GM23338 (cell line): ENCODE measurements at regions not wholly inside any gene's neighbourhood (a gene's known extent, or its start where the extent isn't known, plus 50 kb on each side); places are given as distances from the start of the nearest gene placed in this dataset.

Experiments used
- ATAC-seq: fragments of 200-7000 bp; cut with Tn5 transposase; 3 replicates; pipeline ENCODE4 v1.9.1; 2020
- DNase-seq: peaks from one replicate; pipeline ENCODE4 v3.0.0-alpha.2; 2015; ENCODE audit warnings: low spot score
- H2AFZ ChIP-seq: fragments of 200-600 bp; sonication (generic); 2 replicates; pipeline ENCODE4 v1.8.0; 2016; ENCODE audit warnings: antibody characterized with exemption, mild to moderate bottlenecking, moderate library complexity
- H3F3A ChIP-seq: fragments of 200-600 bp; sonication (generic); replicated peaks from 2 replicates; pipeline ENCODE4 v1.8.0; 2017; ENCODE audit warnings: antibody characterized with exemption, mixed run types, low read depth
- H3K27ac ChIP-seq: fragments of 200-600 bp; sonication (generic); 2 replicates; pipeline ENCODE4 v1.6.1; 2016; ENCODE audit warnings: low read depth
- H3K27me3 ChIP-seq: fragments of 200-600 bp; sonication (generic); 2 replicates; pipeline ENCODE4 v1.8.0; 2016; ENCODE audit warnings: mild to moderate bottlenecking, mixed run types, moderate library complexity; ENCODE audit not compliant: insufficient read depth
- H3K36me3 ChIP-seq: fragments of 200-600 bp; sonication (generic); 2 replicates; pipeline ENCODE4 v1.8.0; 2016; ENCODE audit warnings: mild to moderate bottlenecking; ENCODE audit not compliant: insufficient read depth
- H3K4me1 ChIP-seq: fragments of 200-600 bp; sonication (generic); 2 replicates; pipeline ENCODE4 v1.8.0; 2016; ENCODE audit warnings: mild to moderate bottlenecking, moderate library complexity; ENCODE audit not compliant: insufficient read depth
- H3K4me2 ChIP-seq: fragments of 200-600 bp; sonication (generic); 2 replicates; pipeline ENCODE4 v1.7.1; 2017; ENCODE audit warnings: mixed run types
- H3K4me3 ChIP-seq: fragments of 200-600 bp; sonication (generic); 2 replicates; pipeline ENCODE4 v1.6.1; 2016; ENCODE audit warnings: mixed run types
- H3K79me2 ChIP-seq: fragments of 200-600 bp; sonication (generic); replicated peaks from 2 replicates; pipeline ENCODE4 v1.8.0; 2017; ENCODE audit warnings: mild to moderate bottlenecking; ENCODE audit not compliant: insufficient read depth
- H3K9me2 ChIP-seq: fragments of 200-600 bp; sonication (generic); 2 replicates; pipeline ENCODE4 v1.8.0; 2017; ENCODE audit not compliant: insufficient read depth
- H4K20me1 ChIP-seq: fragments of 200-600 bp; sonication (generic); replicated peaks from 2 replicates; pipeline ENCODE4 v1.8.0; 2017; ENCODE audit warnings: mild to moderate bottlenecking; ENCODE audit not compliant: insufficient read depth
- H3K27ac Mint-ChIP-seq: 2 replicates; pipeline ENCODE4 v1.8.0; 2020; ENCODE audit warnings: inconsistent platforms, mild to moderate bottlenecking, moderate library complexity, mixed read lengths
- H3K27me3 Mint-ChIP-seq: 3 replicates; pipeline ENCODE4 v1.8.0; 2022; ENCODE audit warnings: low read depth, mild to moderate bottlenecking, moderate library complexity, mixed read lengths, inconsistent platforms; ENCODE audit not compliant: insufficient read depth, poor library complexity
- H3K36me3 Mint-ChIP-seq: 3 replicates; pipeline ENCODE4 v1.8.0; 2021; ENCODE audit warnings: low read depth, mild to moderate bottlenecking, inconsistent platforms, moderate library complexity, mixed read lengths
- H3K4me1 Mint-ChIP-seq: 3 replicates; pipeline ENCODE4 v1.8.0; 2020; ENCODE audit warnings: mild to moderate bottlenecking, inconsistent platforms, mixed read lengths
- H3K4me3 Mint-ChIP-seq: 3 replicates; pipeline ENCODE4 v1.8.0; 2021; ENCODE audit warnings: moderate library complexity, mild to moderate bottlenecking, inconsistent platforms, mixed read lengths
- H3K9me3 Mint-ChIP-seq: 3 replicates; pipeline ENCODE4 v1.8.0; 2020; ENCODE audit warnings: moderate library complexity, mild to moderate bottlenecking, inconsistent platforms, mixed read lengths
- CREB1 ChIP-seq: fragments of 250-450 bp; sonication (Bioruptor Pico); IDR thresholded peaks from 2 replicates; pipeline ENCODE4 v1.5.0; 2020; ENCODE audit warnings: low read depth, mild to moderate bottlenecking, moderate library complexity
- EZH2 ChIP-seq: fragments of 200-600 bp; sonication (generic); IDR thresholded peaks from one replicate; pipeline ENCODE4 v1.8.0; 2017; ENCODE audit warnings: antibody characterized with exemption, mild to moderate bottlenecking, low read depth; ENCODE audit not compliant: unreplicated experiment
- EZH2phosphoT487 ChIP-seq: fragments of 200-600 bp; sonication (generic); IDR thresholded peaks from one replicate; pipeline ENCODE4 v1.8.1; 2018; ENCODE audit warnings: antibody characterized with exemption; ENCODE audit not compliant: unreplicated experiment
- JUNB ChIP-seq: IDR thresholded peaks from one replicate; pipeline ENCODE4 v1.6.1; 2016; ENCODE audit warnings: antibody characterized with exemption; ENCODE audit not compliant: unreplicated experiment
- NANOG ChIP-seq: IDR thresholded peaks from 2 replicates; pipeline ENCODE4 v1.6.1; 2016; ENCODE audit warnings: antibody characterized with exemption, borderline replicate concordance
- POLR2AphosphoS5 ChIP-seq: IDR thresholded peaks from 2 replicates; pipeline ENCODE4 v1.6.1; 2016; ENCODE audit warnings: antibody characterized with exemption, low read depth
- REST ChIP-seq: IDR thresholded peaks from one replicate; pipeline ENCODE4 v1.6.1; 2018; ENCODE audit warnings: antibody characterized with exemption; ENCODE audit not compliant: unreplicated experiment
- STAT1 ChIP-seq: IDR thresholded peaks from one replicate; pipeline ENCODE4 v1.6.1; 2016; ENCODE audit warnings: antibody characterized with exemption; ENCODE audit not compliant: unreplicated experiment
- ZNF114 ChIP-seq: fragments of 250-450 bp; sonication (Bioruptor Pico); IDR thresholded peaks from 2 replicates; pipeline ENCODE4 v1.5.0; 2020; ENCODE audit warnings: mild to moderate bottlenecking, moderate library complexity
- ZNF331 ChIP-seq: fragments of 250-450 bp; sonication (Bioruptor Pico); IDR thresholded peaks from 2 replicates; pipeline ENCODE4 v1.5.0; 2020; ENCODE audit warnings: low read depth, mild to moderate bottlenecking, moderate library complexity
- TF ChIP-seq, protein P1 (sequence below): fragments of 250-450 bp; sonication (Bioruptor Pico); IDR thresholded peaks from 2 replicates; pipeline ENCODE4 v1.5.0; 2020; ENCODE audit warnings: mild to moderate bottlenecking, moderate library complexity
- TF ChIP-seq, protein P2 (sequence below): IDR thresholded peaks from 2 replicates; pipeline ENCODE4 v1.6.1; 2016; ENCODE audit warnings: antibody characterized with exemption

DNA sequence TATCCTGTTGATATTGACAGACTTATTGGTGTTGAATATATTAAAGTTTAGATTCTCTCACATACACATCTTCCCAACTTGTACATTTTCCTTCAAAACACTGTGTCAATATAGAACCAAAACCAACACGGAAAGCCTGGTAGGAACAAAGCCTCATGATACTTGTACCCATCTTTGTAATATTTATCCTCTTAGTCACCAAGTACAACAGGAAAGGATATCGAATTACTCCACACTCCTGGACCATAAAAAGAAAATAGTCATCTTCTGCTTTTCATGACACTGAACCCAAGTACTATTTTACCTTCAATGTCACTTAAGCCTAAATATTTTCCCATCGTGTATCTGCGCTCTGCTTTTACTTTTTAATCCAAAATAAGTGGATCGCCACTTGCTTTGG, 702.9 kb upstream of the PCDH9 start:
- no peaks in the 10 kb centered on the region for H3K27me3 Mint-ChIP-seq
- DNase-seq (no peak), ATAC-seq (no peak)
- H3K9me3 Mint-ChIP-seq: no peaks in the 10 kb centered on the region
- H3K9me2 ChIP-seq: no peaks in the 10 kb centered on the region
- no peaks in the 10 kb centered on the region for H3K36me3 Mint-ChIP-seq
- no peaks in the 10 kb centered on the region for H3K27me3 ChIP-seq
- TF ChIP-seq ZNF114 (CRISPR knock-in tag): no peak
- no peak overlapping the region for H3K4me2 ChIP-seq
- no peaks in the 10 kb centered on the region for H3K4me1 ChIP-seq
- H3F3A ChIP-seq: no peaks in the 10 kb centered on the region
- no peak overlapping the region for H3K4me3 Mint-ChIP-seq
- no peaks in the 10 kb centered on the region for H3K4me1 Mint-ChIP-seq
- H3K4me3 ChIP-seq: no peak overlapping the region
- H4K20me1 ChIP-seq: no peaks in the 10 kb centered on the region
- H3K27ac Mint-ChIP-seq: no peak overlapping the region
- H3K79me2 ChIP-seq: no peaks in the 10 kb centered on the region
- no peaks in the 10 kb centered on the region for H3K36me3 ChIP-seq
- H2AFZ ChIP-seq: no peak overlapping the region
- no peak overlapping the region for H3K27ac ChIP-seq

DNA sequence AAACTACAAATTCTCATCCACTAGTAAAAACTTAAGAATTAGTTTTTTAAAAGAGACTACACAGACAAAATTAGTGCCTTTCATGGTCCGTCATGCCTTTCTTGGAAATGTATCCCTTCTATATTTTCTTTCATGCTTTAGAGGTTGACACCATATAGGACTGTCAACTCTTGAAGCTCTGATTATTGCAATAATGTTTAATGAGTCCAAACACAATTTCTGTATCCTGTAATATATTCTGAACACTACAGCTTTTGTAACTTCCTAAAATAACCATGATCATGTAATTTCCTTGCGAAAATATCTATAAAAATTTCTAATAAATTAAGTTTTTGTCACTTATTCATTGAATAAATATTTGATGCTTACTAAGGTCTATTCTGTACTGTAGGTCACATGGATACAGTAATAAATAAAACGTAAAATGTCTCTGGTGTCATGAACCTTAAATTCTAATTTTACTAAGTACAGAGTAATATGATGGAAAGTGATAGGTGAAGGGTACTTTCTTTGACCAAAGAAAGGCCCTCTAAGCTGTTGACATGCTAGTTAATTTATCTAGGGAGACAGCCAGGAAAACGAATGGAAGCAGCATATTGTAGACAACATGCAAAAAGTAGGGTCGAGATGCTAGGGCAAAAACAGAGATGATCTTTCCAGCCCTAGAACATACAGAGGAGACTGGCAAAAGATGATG, 687.3 kb upstream of the PCDH9 start:
- Histone ChIP-seq H3K27me3 (no peaks in the 10 kb centered on the region), H3K9me2 (no peaks in the 10 kb centered on the region), H3K4me2 (no peak overlapping the region), H4K20me1 (no peaks in the 10 kb centered on the region), H3K4me1 (no peaks in the 10 kb centered on the region), H3F3A (no peaks in the 10 kb centered on the region), H3K79me2 (no peaks in the 10 kb centered on the region), H3K4me3 (no peak overlapping the region), H3K27ac (no peak overlapping the region), H3K36me3 (no peaks in the 10 kb centered on the region), H2AFZ (no peak overlapping the region)
- DNase-seq (no peak), ATAC-seq (no peak)
- no peak overlapping the region for H3K27ac Mint-ChIP-seq
- peaks cover 13% of the 10 kb centered on the region; the same call in 2 of the 3 replicates for H3K9me3 Mint-ChIP-seq
- no peak overlapping the region for H3K4me3 Mint-ChIP-seq
- no peaks in the 10 kb centered on the region; the same call in 2 of the 3 replicates for H3K36me3 Mint-ChIP-seq
- peaks cover 2% of the 10 kb centered on the region for H3K27me3 Mint-ChIP-seq
- H3K4me1 Mint-ChIP-seq: no peaks in the 10 kb centered on the region
- TF ChIP-seq, protein P1, sequence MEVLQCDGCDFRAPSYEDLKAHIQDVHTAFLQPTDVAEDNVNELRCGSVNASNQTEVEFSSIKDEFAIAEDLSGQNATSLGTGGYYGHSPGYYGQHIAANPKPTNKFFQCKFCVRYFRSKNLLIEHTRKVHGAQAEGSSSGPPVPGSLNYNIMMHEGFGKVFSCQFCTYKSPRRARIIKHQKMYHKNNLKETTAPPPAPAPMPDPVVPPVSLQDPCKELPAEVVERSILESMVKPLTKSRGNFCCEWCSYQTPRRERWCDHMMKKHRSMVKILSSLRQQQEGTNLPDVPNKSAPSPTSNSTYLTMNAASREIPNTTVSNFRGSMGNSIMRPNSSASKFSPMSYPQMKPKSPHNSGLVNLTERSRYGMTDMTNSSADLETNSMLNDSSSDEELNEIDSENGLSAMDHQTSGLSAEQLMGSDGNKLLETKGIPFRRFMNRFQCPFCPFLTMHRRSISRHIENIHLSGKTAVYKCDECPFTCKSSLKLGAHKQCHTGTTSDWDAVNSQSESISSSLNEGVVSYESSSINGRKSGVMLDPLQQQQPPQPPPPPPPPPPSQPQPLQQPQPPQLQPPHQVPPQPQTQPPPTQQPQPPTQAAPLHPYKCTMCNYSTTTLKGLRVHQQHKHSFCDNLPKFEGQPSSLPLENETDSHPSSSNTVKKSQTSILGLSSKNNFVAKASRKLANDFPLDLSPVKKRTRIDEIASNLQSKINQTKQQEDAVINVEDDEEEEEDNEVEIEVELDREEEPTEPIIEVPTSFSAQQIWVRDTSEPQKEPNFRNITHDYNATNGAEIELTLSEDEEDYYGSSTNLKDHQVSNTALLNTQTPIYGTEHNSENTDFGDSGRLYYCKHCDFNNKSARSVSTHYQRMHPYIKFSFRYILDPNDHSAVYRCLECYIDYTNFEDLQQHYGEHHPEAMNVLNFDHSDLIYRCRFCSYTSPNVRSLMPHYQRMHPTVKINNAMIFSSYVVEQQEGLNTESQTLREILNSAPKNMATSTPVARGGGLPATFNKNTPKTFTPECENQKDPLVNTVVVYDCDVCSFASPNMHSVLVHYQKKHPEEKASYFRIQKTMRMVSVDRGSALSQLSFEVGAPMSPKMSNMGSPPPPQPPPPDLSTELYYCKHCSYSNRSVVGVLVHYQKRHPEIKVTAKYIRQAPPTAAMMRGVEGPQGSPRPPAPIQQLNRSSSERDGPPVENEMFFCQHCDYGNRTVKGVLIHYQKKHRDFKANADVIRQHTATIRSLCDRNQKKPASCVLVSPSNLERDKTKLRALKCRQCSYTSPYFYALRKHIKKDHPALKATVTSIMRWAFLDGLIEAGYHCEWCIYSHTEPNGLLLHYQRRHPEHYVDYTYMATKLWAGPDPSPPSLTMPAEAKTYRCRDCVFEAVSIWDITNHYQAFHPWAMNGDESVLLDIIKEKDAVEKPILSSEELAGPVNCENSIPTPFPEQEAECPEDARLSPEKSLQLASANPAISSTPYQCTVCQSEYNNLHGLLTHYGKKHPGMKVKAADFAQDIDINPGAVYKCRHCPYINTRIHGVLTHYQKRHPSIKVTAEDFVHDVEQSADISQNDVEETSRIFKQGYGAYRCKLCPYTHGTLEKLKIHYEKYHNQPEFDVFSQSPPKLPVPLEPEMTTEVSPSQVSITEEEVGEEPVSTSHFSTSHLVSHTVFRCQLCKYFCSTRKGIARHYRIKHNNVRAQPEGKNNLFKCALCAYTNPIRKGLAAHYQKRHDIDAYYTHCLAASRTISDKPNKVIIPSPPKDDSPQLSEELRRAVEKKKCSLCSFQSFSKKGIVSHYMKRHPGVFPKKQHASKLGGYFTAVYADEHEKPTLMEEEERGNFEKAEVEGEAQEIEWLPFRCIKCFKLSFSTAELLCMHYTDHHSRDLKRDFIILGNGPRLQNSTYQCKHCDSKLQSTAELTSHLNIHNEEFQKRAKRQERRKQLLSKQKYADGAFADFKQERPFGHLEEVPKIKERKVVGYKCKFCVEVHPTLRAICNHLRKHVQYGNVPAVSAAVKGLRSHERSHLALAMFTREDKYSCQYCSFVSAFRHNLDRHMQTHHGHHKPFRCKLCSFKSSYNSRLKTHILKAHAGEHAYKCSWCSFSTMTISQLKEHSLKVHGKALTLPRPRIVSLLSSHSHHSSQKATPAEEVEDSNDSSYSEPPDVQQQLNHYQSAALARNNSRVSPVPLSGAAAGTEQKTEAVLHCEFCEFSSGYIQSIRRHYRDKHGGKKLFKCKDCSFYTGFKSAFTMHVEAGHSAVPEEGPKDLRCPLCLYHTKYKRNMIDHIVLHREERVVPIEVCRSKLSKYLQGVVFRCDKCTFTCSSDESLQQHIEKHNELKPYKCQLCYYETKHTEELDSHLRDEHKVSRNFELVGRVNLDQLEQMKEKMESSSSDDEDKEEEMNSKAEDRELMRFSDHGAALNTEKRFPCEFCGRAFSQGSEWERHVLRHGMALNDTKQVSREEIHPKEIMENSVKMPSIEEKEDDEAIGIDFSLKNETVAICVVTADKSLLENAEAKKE (CRISPR knock-in tag): no peak
- TF ChIP-seq JUNB: no peak
- TF ChIP-seq CREB1 (CRISPR knock-in tag): no peak
- no peak for TF ChIP-seq ZNF331 (CRISPR knock-in tag)
- no peak for TF ChIP-seq STAT1
- no peak for TF ChIP-seq POLR2AphosphoS5
- no peak for TF ChIP-seq ZNF114 (CRISPR knock-in tag)
- TF ChIP-seq EZH2: no peak
- TF ChIP-seq NANOG: no peak
- no peak for TF ChIP-seq REST
- TF ChIP-seq EZH2phosphoT487: no peak
- TF ChIP-seq, protein P2, sequence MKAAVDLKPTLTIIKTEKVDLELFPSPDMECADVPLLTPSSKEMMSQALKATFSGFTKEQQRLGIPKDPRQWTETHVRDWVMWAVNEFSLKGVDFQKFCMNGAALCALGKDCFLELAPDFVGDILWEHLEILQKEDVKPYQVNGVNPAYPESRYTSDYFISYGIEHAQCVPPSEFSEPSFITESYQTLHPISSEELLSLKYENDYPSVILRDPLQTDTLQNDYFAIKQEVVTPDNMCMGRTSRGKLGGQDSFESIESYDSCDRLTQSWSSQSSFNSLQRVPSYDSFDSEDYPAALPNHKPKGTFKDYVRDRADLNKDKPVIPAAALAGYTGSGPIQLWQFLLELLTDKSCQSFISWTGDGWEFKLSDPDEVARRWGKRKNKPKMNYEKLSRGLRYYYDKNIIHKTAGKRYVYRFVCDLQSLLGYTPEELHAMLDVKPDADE: no peak
